ENCODE measurements at regions not wholly inside any gene's neighbourhood (a gene's known extent, or its start where the extent isn't known, plus 50 kb on each side); places are given as distances from the start of the nearest gene placed in this dataset.
"Not testable (repeated sequence)": the region's sequence is repeated elsewhere in the genome, so short reads cannot be mapped to it uniquely, and the experiment has no call there.

- Mint-ChIP-seq H3K9me3 (ENCODE audit: unreplicated experiment) (peaks cover 2% of the 10 kb centered on the region), H3K4me1 (ENCODE audit: low read depth, unreplicated experiment) (no peaks in the 10 kb centered on the region), H3K27me3 (ENCODE audit: unreplicated experiment) (peaks cover 7% of the 10 kb centered on the region), H3K4me3 (ENCODE audit: unreplicated experiment) (no peak overlapping the region), H3K27ac (ENCODE audit: unreplicated experiment) (no peak overlapping the region), H3K36me3 (ENCODE audit: unreplicated experiment) (no peaks in the 10 kb centered on the region)
- no peak for DNase-seq
- TF ChIP-seq CTCF (IDR thresholded peaks at IDR 0.05; ENCODE audit: partially characterized antibody, unreplicated experiment) = no peak
These were observed 69.8 kb upstream of the SCAF4 start for GRCh38 chr21:31801551-31802219.

GRCh38 chr21:31798842-31799704 lies 67.2 kb upstream of the SCAF4 start:
- no peaks in the 10 kb centered on the region for H3K36me3 Mint-ChIP-seq (ENCODE audit: unreplicated experiment)
- peaks cover 7% of the 10 kb centered on the region for H3K27me3 Mint-ChIP-seq (ENCODE audit: unreplicated experiment)
- H3K4me1 Mint-ChIP-seq (ENCODE audit: low read depth, unreplicated experiment) = no peaks in the 10 kb centered on the region
- peaks cover 2% of the 10 kb centered on the region for H3K9me3 Mint-ChIP-seq (ENCODE audit: unreplicated experiment)
- no peak overlapping the region for H3K4me3 Mint-ChIP-seq (ENCODE audit: unreplicated experiment)
- TF ChIP-seq CTCF (IDR thresholded peaks at IDR 0.05; ENCODE audit: partially characterized antibody, unreplicated experiment) = no peak
- DNase-seq = no peak
- H3K27ac Mint-ChIP-seq (ENCODE audit: unreplicated experiment) = no peak overlapping the region

DNA sequence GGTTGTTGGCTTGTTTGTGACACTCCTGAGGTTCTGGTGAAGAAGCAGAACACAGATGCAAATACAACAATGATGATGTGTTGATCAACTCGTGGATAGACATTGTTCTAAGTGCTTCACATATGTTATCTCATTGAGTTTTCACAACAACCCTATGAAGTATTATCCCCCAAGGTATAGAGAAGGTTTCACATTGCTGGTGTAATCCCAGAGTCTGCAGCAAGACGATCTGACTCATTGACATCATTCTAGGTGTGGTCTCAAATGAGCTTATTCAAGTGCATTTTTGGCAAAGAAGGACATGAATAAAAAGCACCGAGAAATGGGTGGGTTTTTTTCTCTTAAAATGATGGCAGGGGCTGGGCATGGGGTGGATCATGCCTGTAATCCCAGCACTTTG lies 64.1 kb upstream of the SCAF4 start:
- Mint-ChIP-seq H3K27me3 (ENCODE audit: unreplicated experiment) (peaks cover 7% of the 10 kb centered on the region), H3K9me3 (ENCODE audit: unreplicated experiment) (peaks cover 2% of the 10 kb centered on the region), H3K27ac (ENCODE audit: unreplicated experiment) (no peak overlapping the region), H3K4me3 (ENCODE audit: unreplicated experiment) (no peak overlapping the region), H3K36me3 (ENCODE audit: unreplicated experiment) (no peaks in the 10 kb centered on the region), H3K4me1 (ENCODE audit: low read depth, unreplicated experiment) (no peaks in the 10 kb centered on the region)
- no peak for DNase-seq
- TF ChIP-seq CTCF (IDR thresholded peaks at IDR 0.05; ENCODE audit: partially characterized antibody, unreplicated experiment) = no peak

DNA sequence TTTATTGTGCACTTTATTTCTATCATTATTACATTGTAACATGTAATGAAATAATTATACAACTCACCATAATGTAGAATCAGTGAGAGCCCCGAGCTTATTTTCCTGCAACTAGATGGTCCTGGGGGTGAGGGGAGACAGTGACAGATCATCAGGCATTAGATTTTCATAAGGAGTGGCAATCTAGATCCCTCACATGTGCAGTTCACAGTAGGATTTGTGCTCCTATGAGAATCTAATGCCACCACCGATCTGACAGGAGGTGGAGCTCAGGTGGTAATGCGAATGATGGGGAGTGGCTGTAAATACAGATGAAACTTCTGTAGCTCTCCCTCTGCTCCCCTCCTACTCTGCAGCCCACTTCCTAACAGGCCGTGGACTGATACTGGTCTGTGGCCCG lies 58.5 kb upstream of the SCAF4 start:
- H3K9me3 Mint-ChIP-seq (ENCODE audit: unreplicated experiment); H3K36me3 Mint-ChIP-seq (ENCODE audit: unreplicated experiment); DNase-seq; H3K4me3 Mint-ChIP-seq (ENCODE audit: unreplicated experiment); H3K4me1 Mint-ChIP-seq (ENCODE audit: low read depth, unreplicated experiment); H3K27me3 Mint-ChIP-seq (ENCODE audit: unreplicated experiment); H3K27ac Mint-ChIP-seq (ENCODE audit: unreplicated experiment): not testable (repeated sequence)

- no peak for TF ChIP-seq CTCF (IDR thresholded peaks at IDR 0.05; ENCODE audit: partially characterized antibody, unreplicated experiment)
- Mint-ChIP-seq H3K36me3 (ENCODE audit: unreplicated experiment) (peaks cover 5% of the 10 kb centered on the region), H3K4me1 (ENCODE audit: low read depth, unreplicated experiment) (no peaks in the 10 kb centered on the region), H3K9me3 (ENCODE audit: unreplicated experiment) (peaks cover 4% of the 10 kb centered on the region), H3K27ac (ENCODE audit: unreplicated experiment) (no peak overlapping the region), H3K4me3 (ENCODE audit: unreplicated experiment) (no peak overlapping the region), H3K27me3 (ENCODE audit: unreplicated experiment) (no peaks in the 10 kb centered on the region)
- DNase-seq = no peak
These were observed 56.7 kb upstream of the SCAF4 start for GRCh38 chr21:31788581-31788980.

DNA sequence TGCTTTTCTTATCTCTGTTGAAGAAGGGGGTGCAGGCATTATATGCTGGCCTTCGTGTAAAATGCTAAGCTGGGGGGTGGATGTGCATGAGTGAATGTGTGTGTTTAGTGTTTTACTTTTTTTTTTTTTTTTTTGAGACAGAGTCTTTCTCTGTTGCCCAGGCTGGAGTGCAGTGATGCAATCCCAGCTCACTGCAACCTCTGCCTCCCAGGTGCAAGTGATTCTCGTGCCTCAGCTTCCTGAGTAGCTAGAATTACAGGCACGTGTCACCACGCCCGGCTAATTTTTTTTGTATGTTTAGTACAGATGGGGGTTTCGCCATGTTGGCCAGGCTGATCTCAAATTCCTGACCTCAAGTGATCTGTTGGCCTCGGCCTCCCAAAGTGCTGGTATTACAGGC lies 55.8 kb upstream of the SCAF4 start:
- not testable (repeated sequence) for H3K4me3 Mint-ChIP-seq (ENCODE audit: unreplicated experiment); H3K27ac Mint-ChIP-seq (ENCODE audit: unreplicated experiment); H3K9me3 Mint-ChIP-seq (ENCODE audit: unreplicated experiment); H3K36me3 Mint-ChIP-seq (ENCODE audit: unreplicated experiment); H3K4me1 Mint-ChIP-seq (ENCODE audit: low read depth, unreplicated experiment); DNase-seq; H3K27me3 Mint-ChIP-seq (ENCODE audit: unreplicated experiment)
